Motor neuron (in vitro differentiated cells): ENCODE measurements at regions not wholly inside any gene's neighbourhood (a gene's known extent, or its start where the extent isn't known, plus 50 kb on each side); places are given as distances from the start of the nearest gene placed in this dataset.

Experiments
- ATAC-seq, 8 experiments: fragments of 200-7000 bp; cut with Tn5 transposase; replicated peaks in 6 of 8; 2 replicates each; pipeline ENCODE4 v1.8.0; 2021; ENCODE audit warnings: mild to moderate bottlenecking in 8 of 8, moderate library complexity in 8 of 8
- H3K27ac ChIP-seq, 2 donors: fragments of 250-450 bp; sonication (Bioruptor Pico); 2 replicates each; pipeline ENCODE4 v1.9.0; 2021; ENCODE audit warnings: antibody characterized with exemption in 2 of 2, mild to moderate bottlenecking in 2 of 2, moderate library complexity in 1 of 2
- H3K4me1 ChIP-seq, 2 donors: fragments of 250-450 bp; sonication (Bioruptor Pico); replicated peaks in 1 of 2; 2 replicates each; pipeline ENCODE4 v1.6.1; 2021; ENCODE audit warnings: antibody characterized with exemption in 2 of 2, mild to moderate bottlenecking in 2 of 2, moderate library complexity in 1 of 2
- H3K4me3 ChIP-seq, 5 donors: fragments of 250-450 bp; sonication (Bioruptor Pico); 2 replicates each; pipeline ENCODE4 v1.9.0; 2021; ENCODE audit warnings: antibody characterized with exemption in 5 of 5, mild to moderate bottlenecking in 5 of 5, moderate library complexity in 4 of 5
- WGBS, 10 experiments: fragments of 450-650 bp; shearing (Covaris generic); methylation state at CpG; one replicate each; pipeline ENCODE4 v1.0.0; 2022; 5-methylcytosine and 5-hydroxymethylcytosine counted together
- in situ Hi-C, 9 experiments: fragments of 400-800 bp; cut with MboI; loops; one replicate each; pipeline ENCODE4 v1.15.0; 2021; ENCODE audit warnings: low sequenced_read_pairs in 9 of 9, low pct_unique_long_range_greater_than_20kb in 2 of 9; ENCODE audit not compliant: unreplicated experiment in 9 of 9

DNA sequence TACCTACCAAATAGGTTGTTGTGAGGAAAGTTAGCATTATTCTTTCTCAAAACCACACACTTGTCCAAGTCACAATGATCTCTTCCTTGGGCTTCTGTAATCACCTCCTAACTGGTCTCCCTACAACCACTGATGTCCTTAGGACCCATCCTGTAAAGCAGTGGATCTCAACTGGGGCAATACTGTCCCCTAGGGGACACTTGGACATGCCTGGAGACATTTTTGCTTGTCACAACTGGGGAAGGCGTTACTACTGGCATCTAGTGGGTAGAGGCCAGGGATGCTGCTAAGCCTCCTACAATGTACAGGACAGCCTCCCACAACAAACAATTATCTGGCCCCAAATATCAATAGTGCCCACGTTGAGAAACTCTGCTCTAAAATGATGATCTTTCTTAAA is 118.7 kb upstream of the AP1S2 start:
- ATAC-seq = peak in 3 of 8 experiments; percentile 71 to 77 (median 71)
- in situ Hi-C loops = loop anchor here in 1 of 9 experiments (10.0 kb wide), 1 partner anchor 118 kb away; the partner anchor contains the start of gene AP1S2
- Histone ChIP-seq H3K27ac (no peak overlapping the region), H3K4me1 (no peaks in the 10 kb centered on the region), H3K4me3 (no peak overlapping the region)
- WGBS, 10 experiments = 83% methylated on average over 2 of the region's 2 CpGs; no CpG with 5 or more reads in 9 of the 10 experiments

DNA sequence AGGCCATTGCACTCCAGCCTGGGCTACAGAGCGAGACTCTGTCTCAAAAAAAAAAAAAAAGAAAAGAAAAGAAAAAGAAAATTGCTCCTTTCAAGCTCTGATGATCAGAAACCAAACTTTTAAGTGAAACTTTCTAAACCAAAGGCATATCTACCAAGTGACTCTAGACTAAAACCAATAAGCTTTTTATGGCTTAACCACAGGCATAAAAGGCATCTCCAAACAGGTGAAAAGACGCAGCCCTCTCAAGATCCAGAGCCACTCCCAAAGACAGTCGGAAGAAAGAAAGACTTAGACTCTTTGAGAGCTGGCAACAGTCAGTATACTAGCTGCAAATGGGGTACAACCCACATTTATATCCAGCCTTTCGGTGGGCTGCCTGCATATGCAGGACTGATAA is 117.1 kb upstream of the AP1S2 start:
- Histone ChIP-seq H3K27ac (no peak overlapping the region), H3K4me1 (no peaks in the 10 kb centered on the region), H3K4me3 (no peak overlapping the region)
- ATAC-seq = no peak
- WGBS, 10 experiments = 40 to 84% (median 80%) methylated on average over 1 to 4 of the region's 4 CpGs; no CpG with 5 or more reads in 6 of the 10 experiments
- in situ Hi-C loops = loop anchor here in 1 of 9 experiments (10.0 kb wide), 1 partner anchor 117 kb away; the partner anchor contains the start of gene AP1S2

DNA sequence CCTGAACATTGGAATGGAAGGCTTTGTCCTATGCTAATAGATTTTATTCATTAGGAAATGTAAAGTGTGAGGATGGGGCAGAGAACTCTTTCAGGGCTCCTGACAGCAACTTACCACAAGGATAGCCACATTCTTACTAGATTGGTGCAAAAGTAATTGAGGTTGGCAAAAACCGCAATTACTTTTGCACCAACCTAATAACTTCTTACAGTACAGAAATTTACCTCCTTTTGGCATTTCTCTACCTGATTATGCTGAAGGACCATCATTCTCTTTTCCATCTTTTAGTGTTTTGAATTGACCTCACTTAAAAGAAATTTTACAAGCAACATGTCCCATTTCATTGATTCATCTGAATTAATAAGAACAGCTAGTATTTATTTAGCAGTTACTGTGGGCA is 109.2 kb upstream of the AP1S2 start:
- in situ Hi-C loops = no loop called here
- WGBS, 10 experiments = 20 to 100% (median 100%) methylated on average over 1 of the region's 1 CpG; no CpG with 5 or more reads in 7 of the 10 experiments
- Histone ChIP-seq H3K4me3 (no peak overlapping the region), H3K4me1 (no peaks in the 10 kb centered on the region), H3K27ac (no peak overlapping the region)
- no peak for ATAC-seq

- no peak for ATAC-seq
- Histone ChIP-seq H3K4me3 (no peak overlapping the region), H3K27ac (no peak overlapping the region), H3K4me1 (peaks cover 2 to 9% of the 10 kb centered on the region in 2 donors)
- in situ Hi-C loops = no loop called here
- WGBS, 10 experiments = 42 to 100% (median 100%) methylated on average over 1 to 2 of the region's 2 CpGs; no CpG with 5 or more reads in 3 of the 10 experiments
These were observed 105.6 kb upstream of the AP1S2 start for GRCh38 chrX:15960237-15960636.

- 21 to 100% (median 57%) methylated on average over 1 to 9 of the region's 9 CpGs; no CpG with 5 or more reads in 5 of the 10 experiments for WGBS, 10 experiments
- no peak overlapping the region for H3K27ac ChIP-seq
- in situ Hi-C loops = no loop called here
- ATAC-seq = peak in 5 of 8 experiments; percentile 57 to 78 (median 61)
- H3K4me1 ChIP-seq = peaks cover 2 to 9% of the 10 kb centered on the region in 2 donors
- no peak overlapping the region for H3K4me3 ChIP-seq
These were observed 102.1 kb upstream of the AP1S2 start for GRCh38 chrX:15956681-15957080.

- Histone ChIP-seq H3K4me3 (no peak overlapping the region), H3K27ac (no peak overlapping the region), H3K4me1 (peaks cover 2 to 9% of the 10 kb centered on the region in 2 donors)
- in situ Hi-C loops = no loop called here
- ATAC-seq = no peak
- WGBS, 10 experiments = 79 to 100% methylated on average over 1 to 2 of the region's 2 CpGs; no CpG with 5 or more reads in 8 of the 10 experiments
These were observed 99.2 kb upstream of the AP1S2 start for GRCh38 chrX:15953801-15954200.

- in situ Hi-C loops = no loop called here
- no peak for ATAC-seq
- WGBS, 10 experiments = 20 to 100% (median 100%) methylated on average over 1 to 2 of the region's 2 CpGs; no CpG with 5 or more reads in 7 of the 10 experiments
- Histone ChIP-seq H3K4me1 (peaks cover 2 to 12% of the 10 kb centered on the region in 2 donors), H3K27ac (no peak overlapping the region), H3K4me3 (no peak overlapping the region)
These were observed 97.6 kb upstream of the AP1S2 start for GRCh38 chrX:15952212-15952611.

DNA sequence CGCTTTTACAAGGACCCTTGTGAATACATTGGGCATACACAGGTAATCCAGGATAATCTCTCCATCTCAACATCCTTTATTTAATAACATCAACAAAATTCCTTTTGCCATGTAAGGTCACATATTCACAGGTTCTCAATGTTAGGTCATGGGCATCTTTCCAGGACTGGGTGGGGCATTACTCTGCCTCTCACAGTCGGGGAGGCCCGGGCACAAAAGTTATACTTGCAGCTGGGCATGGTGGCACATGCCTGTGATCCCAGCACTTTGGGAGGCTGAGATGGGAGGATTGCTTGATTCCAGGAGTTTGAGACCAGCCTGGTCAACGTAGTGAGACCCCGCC is 93.7 kb upstream of the AP1S2 start:
- H3K4me1 ChIP-seq = peaks cover 0 to 3% of the 10 kb centered on the region in 2 donors
- no peak overlapping the region for H3K4me3 ChIP-seq
- H3K27ac ChIP-seq = no peak overlapping the region
- ATAC-seq = no peak
- in situ Hi-C loops = no loop called here
- 67 to 100% (median 94%) methylated on average over 1 to 3 of the region's 5 CpGs; no CpG with 5 or more reads in 5 of the 10 experiments for WGBS, 10 experiments

- 17% methylated on average over 1 of the region's 1 CpG; no CpG with 5 or more reads in 9 of the 10 experiments for WGBS, 10 experiments
- in situ Hi-C loops = no loop called here
- Histone ChIP-seq H3K4me1 (peaks cover 0 to 3% of the 10 kb centered on the region in 2 donors), H3K27ac (no peak overlapping the region), H3K4me3 (no peak overlapping the region)
- peak; percentile 26 to 99 (median 50) for ATAC-seq
These were observed 93.2 kb upstream of the AP1S2 start for GRCh38 chrX:15947648-15948317.

- in situ Hi-C loops = no loop called here
- H3K4me1 ChIP-seq = peaks cover 0 to 3% of the 10 kb centered on the region in 2 donors
- 50 to 100% (median 100%) methylated on average over 1 to 3 of the region's 6 CpGs; no CpG with 5 or more reads in 5 of the 10 experiments for WGBS, 10 experiments
- no peak overlapping the region for H3K4me3 ChIP-seq
- H3K27ac ChIP-seq = no peak overlapping the region
- ATAC-seq = peak in 6 of 8 experiments; percentile 13 to 76 (median 40)
These were observed 92.4 kb upstream of the AP1S2 start for GRCh38 chrX:15946783-15947580.

GRCh38 chrX:15943391-15943790 is 88.8 kb upstream of the AP1S2 start:
- Histone ChIP-seq H3K4me1 (peaks cover 0 to 3% of the 10 kb centered on the region in 2 donors), H3K4me3 (no peak overlapping the region), H3K27ac (no peak overlapping the region)
- no peak for ATAC-seq
- WGBS, 10 experiments = 100% methylated on average over 1 of the region's 2 CpGs; no CpG with 5 or more reads in 9 of the 10 experiments
- in situ Hi-C loops = no loop called here

DNA sequence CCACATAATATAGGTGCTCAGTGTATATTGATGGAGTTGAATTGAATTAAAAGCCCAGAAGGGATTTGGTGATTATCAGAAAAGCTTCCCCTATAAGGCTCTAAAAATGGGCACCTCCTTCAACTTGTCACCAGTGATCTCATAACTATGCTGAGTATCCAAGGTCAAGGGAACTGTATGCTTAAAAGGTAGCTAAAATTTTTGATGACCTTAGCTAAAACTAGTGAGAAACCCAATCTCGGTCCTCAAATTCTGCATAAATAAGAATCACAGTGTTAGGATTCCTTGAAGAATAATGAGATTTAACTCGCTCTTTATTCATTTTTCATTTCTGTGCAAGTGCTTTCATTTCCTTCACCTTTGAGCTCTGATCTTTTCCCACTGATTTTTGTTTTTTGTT is 87.7 kb upstream of the AP1S2 start:
- ATAC-seq = no peak
- 92 to 100% (median 100%) methylated on average over 1 to 2 of the region's 2 CpGs; no CpG with 5 or more reads in 6 of the 10 experiments for WGBS, 10 experiments

DNA sequence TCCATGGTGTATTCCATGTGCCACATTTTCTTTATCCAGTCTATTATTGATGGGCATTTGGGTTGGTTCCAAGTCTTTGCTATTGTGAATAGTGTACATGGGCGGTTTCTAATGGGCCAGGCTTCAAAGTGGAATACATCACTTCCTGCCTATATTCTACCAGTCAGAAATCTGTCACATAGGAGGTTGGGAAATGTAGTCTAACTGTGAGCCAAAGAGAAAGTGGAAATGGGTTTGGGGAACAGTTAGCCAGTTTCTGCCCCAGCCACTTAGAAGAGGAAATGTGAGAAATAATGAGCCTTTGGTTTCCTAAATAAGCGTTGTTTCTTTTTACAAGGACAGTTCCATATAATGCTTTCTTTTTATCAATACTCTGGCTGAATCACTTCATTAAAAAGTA is 85.1 kb upstream of the AP1S2 start:
- ATAC-seq = no peak
- 60 to 100% (median 87%) methylated on average over 1 of the region's 2 CpGs; no CpG with 5 or more reads in 6 of the 10 experiments for WGBS, 10 experiments
- H3K4me3 ChIP-seq = no peak overlapping the region
- no peak overlapping the region for H3K27ac ChIP-seq
- in situ Hi-C loops = no loop called here
- H3K4me1 ChIP-seq = no peaks in the 10 kb centered on the region

More for the DNA sequence above, 87.7 kb upstream of the AP1S2 start:
- peaks cover 0 to under 1% of the 10 kb centered on the region in 2 donors for H3K4me1 ChIP-seq
- H3K4me3 ChIP-seq = no peak overlapping the region
- in situ Hi-C loops = no loop called here
- no peak overlapping the region for H3K27ac ChIP-seq
